ENCODE measurements at regions not wholly inside any gene's neighbourhood (a gene's known extent, or its start where the extent isn't known, plus 50 kb on each side); places are given as distances from the start of the nearest gene placed in this dataset.

DNA sequence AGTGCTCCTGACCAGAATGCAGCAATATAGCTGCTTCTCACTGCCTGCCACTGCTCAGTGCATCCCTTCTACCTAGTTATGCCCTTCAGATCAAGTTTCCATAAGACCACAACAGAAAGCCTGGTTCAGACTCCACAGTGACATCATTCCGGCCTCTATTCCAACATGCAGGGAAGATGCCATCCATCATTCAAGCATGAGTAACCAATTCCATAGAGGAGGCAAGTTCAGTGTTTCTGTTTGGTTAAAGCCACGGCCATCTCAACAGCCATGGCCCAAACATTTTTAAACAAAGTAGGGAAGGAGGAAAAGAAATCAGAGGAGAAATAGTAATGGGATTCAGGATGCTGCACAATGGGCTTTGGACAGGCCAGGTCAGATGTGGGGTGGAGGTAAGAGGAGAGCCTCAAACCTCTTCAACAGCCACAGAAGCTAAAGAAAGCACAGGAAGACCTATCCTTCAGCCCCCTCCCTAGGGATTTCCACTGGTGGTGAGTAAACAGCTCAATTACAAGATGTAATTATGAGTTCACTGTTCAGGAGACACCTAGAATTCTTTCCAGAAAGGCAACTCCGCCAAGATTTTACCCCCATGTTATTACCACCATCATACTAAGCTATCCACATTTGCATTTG, 484.9 kb downstream of the SETD4 start:
- TF ChIP-seq, protein P1, sequence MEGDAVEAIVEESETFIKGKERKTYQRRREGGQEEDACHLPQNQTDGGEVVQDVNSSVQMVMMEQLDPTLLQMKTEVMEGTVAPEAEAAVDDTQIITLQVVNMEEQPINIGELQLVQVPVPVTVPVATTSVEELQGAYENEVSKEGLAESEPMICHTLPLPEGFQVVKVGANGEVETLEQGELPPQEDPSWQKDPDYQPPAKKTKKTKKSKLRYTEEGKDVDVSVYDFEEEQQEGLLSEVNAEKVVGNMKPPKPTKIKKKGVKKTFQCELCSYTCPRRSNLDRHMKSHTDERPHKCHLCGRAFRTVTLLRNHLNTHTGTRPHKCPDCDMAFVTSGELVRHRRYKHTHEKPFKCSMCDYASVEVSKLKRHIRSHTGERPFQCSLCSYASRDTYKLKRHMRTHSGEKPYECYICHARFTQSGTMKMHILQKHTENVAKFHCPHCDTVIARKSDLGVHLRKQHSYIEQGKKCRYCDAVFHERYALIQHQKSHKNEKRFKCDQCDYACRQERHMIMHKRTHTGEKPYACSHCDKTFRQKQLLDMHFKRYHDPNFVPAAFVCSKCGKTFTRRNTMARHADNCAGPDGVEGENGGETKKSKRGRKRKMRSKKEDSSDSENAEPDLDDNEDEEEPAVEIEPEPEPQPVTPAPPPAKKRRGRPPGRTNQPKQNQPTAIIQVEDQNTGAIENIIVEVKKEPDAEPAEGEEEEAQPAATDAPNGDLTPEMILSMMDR (IDR thresholded peaks at IDR 0.05): no peak
- ATAC-seq (no peak), FAIRE-seq (no peak), DNase-seq (no peak)
- Histone ChIP-seq H3K4me3 (no peak overlapping the region), H3K4me1 (peaks cover 0 to 16% (median 10%) of the 10 kb centered on the region in 3 donors), H3K27me3 (no peaks in the 10 kb centered on the region), H3K36me3 (no peaks in the 10 kb centered on the region), H3K9me3 (no peaks in the 10 kb centered on the region), H3K27ac (no peak overlapping the region)
- 94 to 95% methylated on average over 3 of the region's 3 CpGs for WGBS, 2 donors
- intact Hi-C loops (cut with DNase I): no loop called here

GRCh38 chr21:35573472-35574374, 486.6 kb downstream of the SETD4 start:
- H3K4me1 ChIP-seq: peaks cover 0 to 16% (median 10%) of the 10 kb centered on the region in 3 donors
- TF ChIP-seq, protein P1 (IDR thresholded peaks at IDR 0.05): no peak
- H3K27me3 ChIP-seq: no peaks in the 10 kb centered on the region
- ATAC-seq (peak; percentile 56 to 87 (median 66)), FAIRE-seq (no peak), DNase-seq (no peak)
- 24 to 32% methylated on average over 6 of the region's 6 CpGs for WGBS, 2 donors
- no peak overlapping the region for H3K4me3 ChIP-seq
- H3K9me3 ChIP-seq: no peaks in the 10 kb centered on the region
- H3K27ac ChIP-seq: no peak overlapping the region
- intact Hi-C loops (cut with DNase I): no loop called here
- no peaks in the 10 kb centered on the region for H3K36me3 ChIP-seq

DNA sequence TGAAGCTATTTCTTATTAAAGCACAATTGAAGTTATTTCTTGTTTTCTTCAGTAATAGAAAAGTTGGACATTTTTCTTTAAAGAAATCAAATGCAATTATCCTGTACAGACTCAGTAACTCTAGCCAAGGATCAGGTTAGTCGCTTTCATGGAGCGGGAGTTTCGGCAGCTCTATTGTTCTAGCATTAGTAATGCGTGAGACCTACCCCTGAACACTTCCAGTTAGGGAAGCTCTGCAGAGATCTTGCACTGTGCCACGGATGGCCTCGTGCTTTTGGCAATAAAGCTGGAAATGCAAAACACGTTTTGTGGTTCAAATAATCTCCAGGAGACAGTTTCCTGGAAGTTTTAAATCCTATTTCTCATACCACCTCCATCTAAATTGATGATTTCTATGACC, 488.4 kb downstream of the SETD4 start:
- Histone ChIP-seq H3K27ac (no peak overlapping the region), H3K9me3 (no peaks in the 10 kb centered on the region), H3K4me3 (no peak overlapping the region), H3K4me1 (peaks cover 0 to 16% (median 10%) of the 10 kb centered on the region in 3 donors), H3K27me3 (no peaks in the 10 kb centered on the region), H3K36me3 (no peaks in the 10 kb centered on the region)
- ATAC-seq (no peak), FAIRE-seq (no peak), DNase-seq (no peak)
- intact Hi-C loops (cut with DNase I): no loop called here
- WGBS, 2 donors: 81 to 82% methylated on average over 7 of the region's 7 CpGs
- TF ChIP-seq, protein P1 (IDR thresholded peaks at IDR 0.05): no peak

- DNase-seq (no peak), FAIRE-seq (no peak), ATAC-seq (no peak)
- Histone ChIP-seq H3K9me3 (no peaks in the 10 kb centered on the region), H3K4me3 (no peak overlapping the region), H3K36me3 (no peaks in the 10 kb centered on the region), H3K27ac (no peak overlapping the region), H3K27me3 (no peaks in the 10 kb centered on the region), H3K4me1 (peaks cover 0 to 10% (median 9%) of the 10 kb centered on the region in 3 donors)
- WGBS, 2 donors: 74 to 75% methylated on average over 5 of the region's 5 CpGs
- TF ChIP-seq, protein P1 (IDR thresholded peaks at IDR 0.05): no peak
- intact Hi-C loops (cut with DNase I): no loop called here
Observed at GRCh38 chr21:35568643-35569042, 491.7 kb downstream of the SETD4 start.

Data from pancreas (tissue), 10 donors.